Caco-2 (cell line): ENCODE measurements at regions not wholly inside any gene's neighbourhood (a gene's known extent, or its start where the extent isn't known, plus 50 kb on each side); places are given as distances from the start of the nearest gene placed in this dataset.
"Not testable (repeated sequence)": the region's sequence is repeated elsewhere in the genome, so short reads cannot be mapped to it uniquely, and the experiment has no call there.

ENCODE experiments used
- BruUV-seq: library from RNA; stranded (reverse); fragments of 400-500 nt; replicated peaks from 2 replicates; lab custom pipeline; 2021; lab: Mats Ljungman, UMichigan
- CTCF ChIA-PET: fragments of 300-600 bp; sonication (Branson Sonifier 250); formaldehyde crosslinking; loops from one replicate; lab custom pipeline; 2022; ENCODE audit warnings: antibody characterized with exemption; lab: Charles Lee
- POLR2A ChIA-PET: fragments of 300-600 bp; sonication (Branson Sonifier 250); formaldehyde crosslinking; loops from one replicate; lab custom pipeline; 2022; ENCODE audit warnings: antibody characterized with exemption; lab: Charles Lee
- DNase-seq, 2 experiments: peaks; one replicate each; pipeline versions ENCODE4 v3.0.0 to v3.0.0-alpha.2; 2020 to 2022
- H3K27me3 ChIP-seq: replicated peaks from 2 replicates; pipeline ENCODE4 v1.6.0; 2011; ENCODE audit warnings: low read length; ENCODE audit not compliant: control insufficient read depth, insufficient read depth
- H3K36me3 ChIP-seq: 2 replicates; pipeline ENCODE4 v1.5.1; 2011; ENCODE audit warnings: low read length; ENCODE audit not compliant: control insufficient read depth, insufficient read depth
- H3K4me1 ChIP-seq: fragments of 250-450 bp; sonication (Bioruptor Pico); 2 replicates; pipeline ENCODE4 v1.5.1; 2020; ENCODE audit warnings: mild to moderate bottlenecking
- H3K4me3 ChIP-seq: 2 replicates; pipeline ENCODE4 v1.5.1; 2011; ENCODE audit warnings: low read depth, mild to moderate bottlenecking, control low read depth, low read length
- H3K9me3 ChIP-seq: fragments of 250-450 bp; sonication (Bioruptor Pico); 2 replicates; pipeline ENCODE4 v1.5.1; 2020; ENCODE audit warnings: mild to moderate bottlenecking, moderate library complexity
- H3K27ac Mint-ChIP-seq: one replicate; pipeline ENCODE4 v1.8.0; 2022; ENCODE audit warnings: mixed read lengths; ENCODE audit not compliant: unreplicated experiment
- H3K27me3 Mint-ChIP-seq: one replicate; pipeline ENCODE4 v1.8.0; 2022; ENCODE audit warnings: mixed read lengths; ENCODE audit not compliant: insufficient read depth, unreplicated experiment
- H3K36me3 Mint-ChIP-seq: one replicate; pipeline ENCODE4 v1.8.0; 2022; ENCODE audit warnings: mild to moderate bottlenecking, mixed read lengths; ENCODE audit not compliant: insufficient read depth, unreplicated experiment
- H3K4me1 Mint-ChIP-seq: one replicate; pipeline ENCODE4 v1.8.0; 2022; ENCODE audit warnings: low read depth, mixed read lengths; ENCODE audit not compliant: unreplicated experiment
- H3K4me3 Mint-ChIP-seq: one replicate; pipeline ENCODE4 v1.8.0; 2022; ENCODE audit warnings: mild to moderate bottlenecking, moderate library complexity, mixed read lengths; ENCODE audit not compliant: unreplicated experiment
- H3K9me3 Mint-ChIP-seq: one replicate; pipeline ENCODE4 v1.8.0; 2022; ENCODE audit warnings: mixed read lengths; ENCODE audit not compliant: unreplicated experiment
- intact Hi-C: fragments of 100-400 bp; cut with micrococcal nuclease; formaldehyde crosslinking; loops from one replicate; pipeline ENCODE4 v1.10.0; 2022; ENCODE audit not compliant: unreplicated experiment
- TF ChIP-seq, protein P1 (sequence below), 2 experiments: fragments of 200-600 bp in 1 of 2; IDR thresholded peaks; 1 replicate in 1 of 2; 2 replicates in 1 of 2; pipeline versions ENCODE4 v1.5.1 to v1.8.0; 2011 to 2022; ENCODE audit warnings: antibody characterized with exemption in 1 of 2, control low read depth in 1 of 2, inconsistent platforms in 1 of 2, low read depth in 1 of 2, low read length in 1 of 2, mild to moderate bottlenecking in 1 of 2, moderate library complexity in 1 of 2; ENCODE audit not compliant: insufficient read depth in 1 of 2, severe bottlenecking in 1 of 2, unreplicated experiment in 1 of 2

GRCh38 chr10:42707234-42707633 is 68.9 kb upstream of the ZNF33B start:
- no peaks in the 10 kb centered on the region for H3K36me3 ChIP-seq
- no peaks in the 10 kb centered on the region for H3K9me3 ChIP-seq
- BruUV-seq: no TSS peak
- ChIA-PET CTCF (interaction anchor here (0.6 kb wide), 1 partner anchor 62 kb away, joined by 5 read pairs; no protein-coding TSS in a partner anchor), POLR2A (no interaction called here)
- no peak for DNase-seq
- peaks cover 14% of the 10 kb centered on the region for H3K27me3 Mint-ChIP-seq
- intact Hi-C loops: no loop called here
- no peaks in the 10 kb centered on the region for H3K4me1 ChIP-seq
- TF ChIP-seq, protein P1, sequence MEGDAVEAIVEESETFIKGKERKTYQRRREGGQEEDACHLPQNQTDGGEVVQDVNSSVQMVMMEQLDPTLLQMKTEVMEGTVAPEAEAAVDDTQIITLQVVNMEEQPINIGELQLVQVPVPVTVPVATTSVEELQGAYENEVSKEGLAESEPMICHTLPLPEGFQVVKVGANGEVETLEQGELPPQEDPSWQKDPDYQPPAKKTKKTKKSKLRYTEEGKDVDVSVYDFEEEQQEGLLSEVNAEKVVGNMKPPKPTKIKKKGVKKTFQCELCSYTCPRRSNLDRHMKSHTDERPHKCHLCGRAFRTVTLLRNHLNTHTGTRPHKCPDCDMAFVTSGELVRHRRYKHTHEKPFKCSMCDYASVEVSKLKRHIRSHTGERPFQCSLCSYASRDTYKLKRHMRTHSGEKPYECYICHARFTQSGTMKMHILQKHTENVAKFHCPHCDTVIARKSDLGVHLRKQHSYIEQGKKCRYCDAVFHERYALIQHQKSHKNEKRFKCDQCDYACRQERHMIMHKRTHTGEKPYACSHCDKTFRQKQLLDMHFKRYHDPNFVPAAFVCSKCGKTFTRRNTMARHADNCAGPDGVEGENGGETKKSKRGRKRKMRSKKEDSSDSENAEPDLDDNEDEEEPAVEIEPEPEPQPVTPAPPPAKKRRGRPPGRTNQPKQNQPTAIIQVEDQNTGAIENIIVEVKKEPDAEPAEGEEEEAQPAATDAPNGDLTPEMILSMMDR (IDR thresholded peaks at IDR 0.05; ENCODE audit: insufficient read depth in 1 of 2, low read depth in 1 of 2, low read length in 1 of 2, severe bottlenecking in 1 of 2, unreplicated experiment in 1 of 2): peak in 1 of 2 experiments; percentile 21
- H3K27me3 ChIP-seq: peaks cover 2% of the 10 kb centered on the region; the same call in 1 of the 2 replicates
- H3K36me3 Mint-ChIP-seq: no peaks in the 10 kb centered on the region
- no peak overlapping the region for H3K27ac Mint-ChIP-seq
- no peaks in the 10 kb centered on the region for H3K9me3 Mint-ChIP-seq
- H3K4me3 Mint-ChIP-seq: no peak overlapping the region
- no peak overlapping the region for H3K4me3 ChIP-seq
- H3K4me1 Mint-ChIP-seq: no peaks in the 10 kb centered on the region

- H3K36me3 Mint-ChIP-seq, intact Hi-C loops, H3K4me3 ChIP-seq, H3K9me3 Mint-ChIP-seq, H3K27me3 Mint-ChIP-seq, H3K4me1 Mint-ChIP-seq, DNase-seq, H3K27ac Mint-ChIP-seq, POLR2A ChIA-PET, H3K4me1 ChIP-seq, CTCF ChIA-PET, H3K27me3 ChIP-seq, H3K4me3 Mint-ChIP-seq, H3K9me3 ChIP-seq, H3K36me3 ChIP-seq, BruUV-seq: not testable (repeated sequence)
Measured at GRCh38 chr10:42719339-42719738, 63.3 kb upstream of the BMS1 start.

- no peak overlapping the region for H3K4me3 ChIP-seq
- CTCF ChIA-PET: no interaction called here
- H3K36me3 ChIP-seq: no peaks in the 10 kb centered on the region
- TF ChIP-seq, protein P1 (IDR thresholded peaks at IDR 0.05; ENCODE audit: insufficient read depth in 1 of 2, low read depth in 1 of 2, low read length in 1 of 2, severe bottlenecking in 1 of 2, unreplicated experiment in 1 of 2): no peak
- Mint-ChIP-seq H3K4me3 (no peak overlapping the region), H3K9me3 (no peaks in the 10 kb centered on the region), H3K27me3 (peaks cover 4% of the 10 kb centered on the region), H3K36me3 (no peaks in the 10 kb centered on the region), H3K4me1 (no peaks in the 10 kb centered on the region), H3K27ac (no peak overlapping the region)
- DNase-seq: no peak
- no peaks in the 10 kb centered on the region for H3K4me1 ChIP-seq
- intact Hi-C loops: no loop called here
- no peaks in the 10 kb centered on the region for H3K9me3 ChIP-seq
- no TSS peak for BruUV-seq
- POLR2A ChIA-PET: no interaction called here
- H3K27me3 ChIP-seq: no peaks in the 10 kb centered on the region; the same call in 1 of the 2 replicates
Measured at GRCh38 chr10:42722575-42722974, 60.0 kb upstream of the BMS1 start.

DNA sequence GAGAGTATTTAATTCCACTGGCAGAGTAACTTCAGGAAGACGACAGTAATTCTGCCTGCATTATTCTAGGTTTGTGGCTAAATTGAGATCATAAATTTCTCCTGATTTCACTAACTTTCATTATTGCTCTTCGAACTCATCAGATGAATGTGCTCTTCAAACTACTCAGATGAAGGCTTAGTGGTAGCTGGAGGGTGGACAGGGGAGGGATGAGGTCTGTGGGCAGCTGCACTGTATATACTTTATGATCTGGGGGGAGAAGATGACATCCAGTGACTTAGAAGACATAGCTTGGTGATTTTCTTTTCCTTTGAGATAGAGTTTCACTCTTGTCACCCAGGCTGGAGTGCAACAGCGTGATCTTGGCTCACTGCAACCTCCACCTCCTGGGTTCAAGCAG is 59.0 kb upstream of the BMS1 start:
- BruUV-seq, POLR2A ChIA-PET, H3K27ac Mint-ChIP-seq, H3K9me3 Mint-ChIP-seq, H3K27me3 ChIP-seq, intact Hi-C loops, H3K4me3 ChIP-seq, H3K4me1 ChIP-seq, H3K36me3 Mint-ChIP-seq, H3K4me3 Mint-ChIP-seq, H3K9me3 ChIP-seq, DNase-seq, CTCF ChIA-PET, H3K27me3 Mint-ChIP-seq, H3K4me1 Mint-ChIP-seq, H3K36me3 ChIP-seq: not testable (repeated sequence)
